SK-N-SH treated with all-trans-retinoic acid at 6 μM for 48 hours (cell line): ENCODE measurements at regions not wholly inside any gene's neighbourhood (a gene's known extent, or its start where the extent isn't known, plus 50 kb on each side); places are given as distances from the start of the nearest gene placed in this dataset.

Source experiments
- ARNTL ChIP-seq: fragments of 450-650 bp; formaldehyde crosslinking; IDR thresholded peaks from 2 replicates; pipeline ENCODE4 v1.5.0; 2020; ENCODE audit warnings: low read depth, mild to moderate bottlenecking, moderate library complexity, borderline replicate concordance
- BACH2 ChIP-seq: fragments of 250-450 bp; sonication (Bioruptor Pico); IDR thresholded peaks from 2 replicates; pipeline ENCODE4 v1.9.0; 2021; ENCODE audit warnings: mild to moderate bottlenecking, borderline replicate concordance
- ISL1 ChIP-seq: fragments of 250-450 bp; sonication (Bioruptor Pico); IDR thresholded peaks from 2 replicates; pipeline ENCODE4 v2.1.2; 2022; ENCODE audit warnings: mild to moderate bottlenecking, moderate library complexity
- OSR1 ChIP-seq: fragments of 250-450 bp; sonication (Bioruptor Pico); IDR thresholded peaks from 2 replicates; pipeline ENCODE4 v1.8.0; 2022; ENCODE audit warnings: moderate library complexity, mild to moderate bottlenecking, inconsistent platforms
- RARB ChIP-seq: fragments of 250-450 bp; sonication (Bioruptor Pico); IDR thresholded peaks from 2 replicates; pipeline ENCODE4 v1.8.0; 2021; ENCODE audit warnings: mild to moderate bottlenecking, moderate library complexity
- SNAI2 ChIP-seq: fragments of 250-450 bp; sonication (Bioruptor Pico); IDR thresholded peaks from 2 replicates; pipeline ENCODE4 v1.5.0; 2020; ENCODE audit warnings: mild to moderate bottlenecking, moderate library complexity
- TCF4 ChIP-seq: fragments of 250-450 bp; sonication (Bioruptor Pico); IDR thresholded peaks from 2 replicates; pipeline ENCODE4 v1.8.0; 2021; ENCODE audit warnings: mild to moderate bottlenecking, moderate library complexity, borderline replicate concordance
- ZNF70 ChIP-seq: fragments of 450-650 bp; formaldehyde crosslinking; IDR thresholded peaks from 2 replicates; pipeline ENCODE4 v1.5.0; 2020; ENCODE audit warnings: mild to moderate bottlenecking, moderate library complexity
- ZNF8 ChIP-seq: fragments of 450-650 bp; formaldehyde crosslinking; IDR thresholded peaks from 2 replicates; pipeline ENCODE4 v1.5.0; 2020; ENCODE audit warnings: mild to moderate bottlenecking, moderate library complexity
- TF ChIP-seq, protein P1 (sequence below): fragments of 250-450 bp; sonication (Bioruptor Pico); IDR thresholded peaks from 2 replicates; pipeline ENCODE4 v1.8.0; 2020; ENCODE audit warnings: mild to moderate bottlenecking, moderate library complexity, borderline replicate concordance

DNA sequence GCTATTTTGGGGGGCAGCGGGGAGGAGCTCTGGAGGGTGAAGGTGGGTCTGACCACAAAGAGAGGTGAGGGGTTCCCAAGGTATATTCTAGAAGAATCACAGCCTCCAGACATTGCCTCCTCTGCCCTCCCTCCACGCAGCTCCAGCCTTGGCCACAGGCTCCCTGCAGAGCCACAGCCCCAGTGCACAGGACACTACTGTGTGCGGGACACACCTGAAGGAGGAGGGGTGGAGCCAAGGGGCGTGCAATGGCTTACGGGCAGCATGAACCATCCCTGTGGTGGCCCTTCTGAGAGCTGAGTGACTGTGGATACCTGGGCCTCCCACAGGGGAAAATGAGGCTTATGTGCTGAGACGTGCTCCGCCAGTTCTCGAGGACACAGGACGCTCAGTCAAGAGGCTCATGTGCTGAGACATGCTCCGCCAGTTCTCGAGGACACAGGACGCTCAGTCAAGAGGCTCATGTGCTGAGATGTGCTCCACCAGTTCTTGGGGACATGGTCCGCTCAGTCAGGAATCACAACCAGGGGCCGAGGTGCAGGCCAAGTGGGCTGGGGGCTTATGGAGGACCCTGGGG is 417.3 kb downstream of the SHANK2 start:
- TF ChIP-seq, protein P1, sequence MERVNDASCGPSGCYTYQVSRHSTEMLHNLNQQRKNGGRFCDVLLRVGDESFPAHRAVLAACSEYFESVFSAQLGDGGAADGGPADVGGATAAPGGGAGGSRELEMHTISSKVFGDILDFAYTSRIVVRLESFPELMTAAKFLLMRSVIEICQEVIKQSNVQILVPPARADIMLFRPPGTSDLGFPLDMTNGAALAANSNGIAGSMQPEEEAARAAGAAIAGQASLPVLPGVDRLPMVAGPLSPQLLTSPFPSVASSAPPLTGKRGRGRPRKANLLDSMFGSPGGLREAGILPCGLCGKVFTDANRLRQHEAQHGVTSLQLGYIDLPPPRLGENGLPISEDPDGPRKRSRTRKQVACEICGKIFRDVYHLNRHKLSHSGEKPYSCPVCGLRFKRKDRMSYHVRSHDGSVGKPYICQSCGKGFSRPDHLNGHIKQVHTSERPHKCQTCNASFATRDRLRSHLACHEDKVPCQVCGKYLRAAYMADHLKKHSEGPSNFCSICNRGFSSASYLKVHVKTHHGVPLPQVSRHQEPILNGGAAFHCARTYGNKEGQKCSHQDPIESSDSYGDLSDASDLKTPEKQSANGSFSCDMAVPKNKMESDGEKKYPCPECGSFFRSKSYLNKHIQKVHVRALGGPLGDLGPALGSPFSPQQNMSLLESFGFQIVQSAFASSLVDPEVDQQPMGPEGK (CRISPR knock-in tag): no peak
- TF ChIP-seq TCF4 (CRISPR knock-in tag): no peak
- no peak for TF ChIP-seq OSR1 (CRISPR knock-in tag)
- no peak for TF ChIP-seq ZNF8
- TF ChIP-seq BACH2 (CRISPR knock-in tag): no peak
- no peak for TF ChIP-seq RARB (CRISPR knock-in tag)
- TF ChIP-seq ISL1 (CRISPR knock-in tag): no peak
- no peak for TF ChIP-seq ARNTL
- no peak for TF ChIP-seq ZNF70 (CRISPR knock-in tag)
- TF ChIP-seq SNAI2 (CRISPR knock-in tag): no peak
